Germinal center (tissue), 1 donor: ENCODE measurements at regions not wholly inside any gene's neighbourhood (a gene's known extent, or its start where the extent isn't known, plus 50 kb on each side); places are given as distances from the start of the nearest gene placed in this dataset.

Source experiments
- DNase-seq: peaks from one replicate; pipeline ENCODE4 v3.0.0; 2012; ENCODE audit warnings: mixed read lengths, low spot score

- no peak for DNase-seq
These were observed 103.9 kb upstream of the RET start for GRCh38 chr10:42972946-42973345.

GRCh38 chr10:42973411-42973810 is 103.5 kb upstream of the RET start:
- DNase-seq: no peak

- DNase-seq: no peak
These were observed 102.8 kb upstream of the RET start for GRCh38 chr10:42973870-42974692.

- DNase-seq: no peak
These were observed 102.2 kb upstream of the RET start for GRCh38 chr10:42974693-42975002.

- no peak for DNase-seq
These were observed 101.8 kb upstream of the RET start for GRCh38 chr10:42975005-42975493.

GRCh38 chr10:42975558-42976340 is 101.1 kb upstream of the RET start:
- DNase-seq: no peak

- DNase-seq: no peak
These were observed 100.4 kb upstream of the RET start for GRCh38 chr10:42976351-42977031.

GRCh38 chr10:42977032-42977416 is 99.8 kb upstream of the RET start:
- DNase-seq: no peak

GRCh38 chr10:42979181-42979580 is 97.7 kb upstream of the RET start:
- no peak for DNase-seq

GRCh38 chr10:42979721-42980467 is 97.0 kb upstream of the RET start:
- DNase-seq: no peak

- DNase-seq: no peak
These were observed 96.1 kb upstream of the RET start for GRCh38 chr10:42980553-42981357.

GRCh38 chr10:42981358-42982236 is 95.3 kb upstream of the RET start:
- no peak for DNase-seq

- no peak for DNase-seq
These were observed 93.9 kb upstream of the RET start for GRCh38 chr10:42982891-42983506.

GRCh38 chr10:42983591-42983990 is 93.3 kb upstream of the RET start:
- no peak for DNase-seq

GRCh38 chr10:42984035-42984610 is 92.7 kb upstream of the RET start:
- no peak for DNase-seq

- no peak for DNase-seq
These were observed 92.0 kb upstream of the RET start for GRCh38 chr10:42984761-42985325.

GRCh38 chr10:42985436-42986316 is 91.2 kb upstream of the RET start:
- DNase-seq: no peak

- no peak for DNase-seq
These were observed 90.2 kb upstream of the RET start for GRCh38 chr10:42986633-42987032.
